ENCODE measurements at regions not wholly inside any gene's neighbourhood (a gene's known extent, or its start where the extent isn't known, plus 50 kb on each side); places are given as distances from the start of the nearest gene placed in this dataset.
"Not testable (repeated sequence)": the region's sequence is repeated elsewhere in the genome, so short reads cannot be mapped to it uniquely, and the experiment has no call there.

- DNase-seq: no peak
Observed at GRCh38 chr2:5590886-5591285, 101.3 kb upstream of the SOX11 start.

GRCh38 chr2:5592916-5593315 is 99.3 kb upstream of the SOX11 start:
- no peak for DNase-seq

DNA sequence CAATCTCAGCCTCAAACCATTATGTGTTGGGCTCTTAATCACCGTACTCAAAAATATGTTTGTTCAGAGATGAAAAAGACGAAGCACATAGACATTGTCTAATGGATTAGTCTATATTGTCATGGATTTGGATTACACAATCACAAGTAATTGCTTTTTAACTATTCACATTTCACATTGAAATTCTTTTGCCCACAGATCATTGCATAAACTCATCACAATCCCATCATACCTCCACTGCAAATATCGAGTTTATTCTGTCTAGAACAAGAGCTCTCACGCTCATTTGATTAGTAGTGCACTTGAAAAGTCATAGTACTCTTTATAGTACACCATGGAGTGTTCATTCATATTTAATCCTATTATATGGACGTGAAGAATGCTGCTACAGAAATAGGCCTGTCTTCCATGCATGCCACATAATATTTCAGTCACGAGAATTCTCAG is 97.9 kb upstream of the SOX11 start:
- no peak for DNase-seq

- no peak for DNase-seq
Observed at GRCh38 chr2:5596868-5597267, 95.3 kb upstream of the SOX11 start.

DNA sequence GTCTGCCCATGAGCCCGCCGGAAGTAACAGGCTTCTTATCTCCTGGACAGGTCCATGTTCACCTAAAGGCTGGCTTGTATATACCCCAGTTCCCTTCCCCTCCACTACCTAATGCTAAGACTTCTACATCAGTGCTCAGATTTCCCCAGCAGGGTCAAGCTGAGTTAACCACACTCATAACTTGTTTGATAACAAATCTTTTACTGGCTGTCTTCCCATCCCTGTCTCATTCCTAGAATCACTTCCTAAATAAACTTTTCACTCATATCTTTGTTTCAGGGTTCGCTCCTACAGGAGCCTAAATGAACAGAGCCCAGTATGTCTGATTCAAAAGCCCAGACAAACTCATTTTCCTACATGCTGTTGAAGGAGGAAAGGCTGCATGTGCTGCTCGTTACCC is 94.0 kb upstream of the SOX11 start:
- DNase-seq: no peak

- DNase-seq: no peak
Observed at GRCh38 chr2:5609201-5609600, 83.0 kb upstream of the SOX11 start.

GRCh38 chr2:5612666-5613065 is 79.5 kb upstream of the SOX11 start:
- DNase-seq: no peak

- no peak for DNase-seq
Observed at GRCh38 chr2:5616019-5616418, 76.2 kb upstream of the SOX11 start.

DNA sequence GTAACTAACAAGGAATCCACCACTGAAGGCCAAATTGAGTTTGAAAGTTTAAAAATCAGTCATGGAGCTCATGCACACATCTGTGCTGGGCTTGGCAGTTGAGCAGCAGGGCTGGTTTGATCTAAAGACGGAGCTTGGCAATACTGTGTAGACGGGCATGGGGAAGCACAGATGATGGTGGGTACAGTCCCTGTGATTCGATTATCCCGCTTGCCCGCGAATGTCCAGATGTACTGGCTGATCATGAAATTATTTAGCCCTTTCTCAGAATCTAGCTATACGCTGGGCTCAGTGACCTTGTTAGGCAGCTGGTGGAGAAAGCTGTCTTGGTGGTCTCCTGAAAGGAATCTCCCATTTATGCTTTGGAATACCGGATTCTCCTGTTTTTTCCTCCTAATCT is 74.8 kb upstream of the SOX11 start:
- no peak for DNase-seq

- no peak for DNase-seq
Observed at GRCh38 chr2:5617796-5618195, 74.4 kb upstream of the SOX11 start.

- DNase-seq: no peak
Observed at GRCh38 chr2:5618271-5618670, 73.9 kb upstream of the SOX11 start.

- DNase-seq: not testable (repeated sequence)
Observed at GRCh38 chr2:5625556-5626065, 66.6 kb upstream of the SOX11 start.

GRCh38 chr2:5628484-5628883 is 63.7 kb upstream of the SOX11 start:
- not testable (repeated sequence) for DNase-seq

DNA sequence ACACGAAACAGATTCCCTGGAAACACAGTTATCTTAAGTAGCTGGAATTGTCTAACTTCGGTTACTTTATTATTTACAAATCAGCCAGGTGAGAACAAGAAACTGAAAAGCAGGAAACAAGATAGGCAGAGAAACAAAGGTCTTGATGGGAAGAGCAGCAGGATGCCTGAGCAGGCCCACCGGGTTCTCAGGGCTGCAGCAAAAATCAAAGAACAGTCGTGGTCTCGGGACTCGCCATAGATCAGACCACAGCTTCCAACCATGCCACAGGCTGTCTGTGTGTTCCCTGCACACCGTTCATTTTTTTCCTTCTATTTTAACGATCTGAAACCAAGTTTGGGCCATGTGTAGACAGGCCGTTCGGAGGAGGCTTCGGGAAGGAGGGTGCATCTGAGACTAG is 62.7 kb upstream of the SOX11 start:
- not testable (repeated sequence) for DNase-seq

GRCh38 chr2:5637051-5637450 is 55.1 kb upstream of the SOX11 start:
- DNase-seq: not testable (repeated sequence)
